Right hindlimb (tissue), 1 donor: ENCODE measurements at regions not wholly inside any gene's neighbourhood (a gene's known extent, or its start where the extent isn't known, plus 50 kb on each side); places are given as distances from the start of the nearest gene placed in this dataset.
A peak's percentile ranks its signal among the peaks of the same experiment; 100 is the strongest.

Experiments used
- DNase-seq: peaks from one replicate; pipeline ENCODE4 v3.0.0-alpha.2; 2018

DNA sequence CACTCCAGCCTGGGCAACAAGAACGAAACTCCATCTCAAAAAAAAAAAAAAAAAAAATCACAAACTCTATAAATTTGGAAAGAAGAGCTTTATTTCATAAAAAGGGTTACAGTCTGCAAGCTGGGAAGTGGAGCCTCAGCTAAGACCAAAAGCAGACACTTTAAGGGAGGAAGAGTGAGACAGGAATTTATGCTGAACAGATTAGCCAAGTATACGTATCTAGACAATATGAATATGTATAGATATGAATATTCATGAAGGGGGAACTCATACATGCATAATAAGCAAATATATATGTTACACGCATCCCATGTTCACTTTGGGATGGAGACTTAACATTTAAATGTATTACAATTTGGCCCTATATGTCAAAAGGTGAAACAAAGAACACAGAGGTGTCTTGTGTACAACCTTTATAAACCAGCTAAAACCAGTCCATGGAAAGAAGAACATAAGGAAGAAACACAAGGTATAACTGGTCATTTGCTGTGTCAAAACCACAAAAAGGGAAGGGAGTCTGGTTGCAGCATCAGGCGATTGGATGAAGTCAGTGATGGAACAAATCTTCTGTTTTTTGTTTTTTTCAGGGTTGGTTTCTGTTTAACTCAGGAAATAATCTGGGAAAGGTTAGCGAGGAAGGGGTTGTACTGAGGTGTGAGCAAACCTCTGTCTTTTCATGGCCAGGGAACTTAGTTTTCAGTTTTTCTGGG lies 130.0 kb upstream of the MAOA start:
- DNase-seq = no peak

DNA sequence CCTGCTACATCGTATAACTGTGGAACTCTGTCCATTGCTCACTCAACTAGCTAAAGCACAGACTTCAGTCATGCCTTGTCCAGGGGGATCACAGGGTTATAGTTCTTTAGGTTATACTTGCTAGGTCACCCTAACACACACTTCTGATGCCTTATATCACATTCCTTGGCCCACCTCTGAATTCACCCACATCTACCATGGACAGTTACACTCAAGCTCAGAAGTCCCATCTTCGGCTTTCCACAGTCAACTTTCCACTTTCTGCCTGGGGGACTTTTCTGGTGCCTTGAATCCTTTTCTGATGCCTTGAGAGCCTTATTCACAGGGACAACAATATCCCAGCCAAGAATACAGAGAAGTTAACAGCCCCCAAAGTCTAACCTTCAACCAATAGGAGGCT lies 129.2 kb upstream of the MAOA start:
- no peak for DNase-seq

DNA sequence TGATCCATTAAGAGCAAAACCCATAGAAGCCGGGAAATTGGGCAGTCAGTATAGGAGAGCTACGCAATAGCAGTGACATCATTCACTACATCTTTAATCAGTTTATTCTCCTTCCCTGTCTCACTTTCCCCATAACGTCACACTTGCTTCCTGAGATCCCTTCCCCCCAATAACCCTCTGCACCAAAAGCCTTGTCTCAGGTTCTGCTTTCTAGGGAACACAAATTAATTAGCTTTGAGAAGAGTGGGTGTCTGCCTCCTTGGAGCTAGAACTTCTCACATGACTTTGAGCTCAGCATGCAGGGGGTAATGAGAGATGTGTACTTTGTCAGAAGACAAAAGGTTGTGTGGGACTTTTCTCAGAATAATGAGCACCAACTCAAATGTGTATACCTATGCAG lies 128.3 kb upstream of the MAOA start:
- DNase-seq = no peak

- no peak for DNase-seq
These were observed 125.3 kb upstream of the MAOA start for GRCh38 chrX:43530837-43531236.

DNA sequence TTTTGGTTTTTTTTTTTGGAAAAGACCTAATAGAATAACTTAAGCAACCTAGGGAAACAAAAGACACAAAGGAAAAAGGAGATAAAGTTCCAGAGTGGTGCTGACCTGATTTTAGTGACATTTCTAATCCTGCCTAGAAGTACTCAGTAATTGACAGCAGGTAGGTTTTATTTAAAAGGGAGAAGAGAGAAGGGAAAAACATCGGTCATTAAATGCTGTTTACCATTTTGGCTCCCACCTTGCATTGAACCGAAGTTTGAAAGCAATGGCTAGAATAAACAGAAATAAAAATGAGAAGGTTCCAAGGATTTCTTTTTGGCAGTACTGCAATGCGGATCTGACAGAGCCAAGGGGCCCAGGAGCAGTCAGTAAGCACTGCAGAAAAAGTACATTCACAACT lies 115.8 kb upstream of the MAOA start:
- no peak for DNase-seq

DNA sequence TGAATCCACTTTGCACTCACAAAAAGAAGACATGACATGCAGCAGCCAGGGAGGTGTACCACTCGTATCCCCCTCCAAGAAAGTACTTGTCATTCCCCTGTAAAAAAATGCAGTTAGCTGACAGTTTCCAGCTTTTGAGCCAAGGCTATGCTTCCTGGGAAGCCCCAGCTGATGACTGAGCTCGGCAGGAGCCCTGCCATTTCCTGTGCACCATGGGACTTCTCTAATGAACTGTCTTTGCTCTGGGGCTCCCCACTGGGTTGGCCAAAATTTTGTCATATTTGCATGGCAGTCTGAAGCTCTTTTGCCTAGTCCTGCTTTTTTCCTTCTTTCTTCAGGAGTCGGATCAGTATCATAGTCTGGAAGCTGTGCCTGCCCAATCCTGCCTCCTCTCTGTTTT lies 104.5 kb upstream of the MAOA start:
- peak; percentile 16 for DNase-seq

DNA sequence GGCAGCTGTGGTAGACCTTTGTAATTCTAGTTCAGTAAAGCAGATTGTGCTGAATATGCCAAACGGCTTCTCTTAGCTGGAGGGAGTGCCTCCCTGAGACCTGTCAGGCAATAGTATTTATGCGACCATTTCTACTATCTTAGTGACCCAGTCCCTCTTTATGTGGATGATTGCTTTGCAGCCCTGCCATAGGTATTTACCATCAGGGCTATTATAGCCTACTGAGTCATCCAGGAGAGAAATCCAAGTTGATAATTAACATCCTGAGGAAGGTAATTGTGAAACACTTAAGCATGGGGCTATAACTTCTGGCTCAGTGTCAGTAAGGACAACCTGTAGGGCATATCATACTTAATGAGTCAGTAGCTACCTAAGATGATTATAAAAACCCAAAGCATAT lies 103.9 kb upstream of the MAOA start:
- no peak for DNase-seq

DNA sequence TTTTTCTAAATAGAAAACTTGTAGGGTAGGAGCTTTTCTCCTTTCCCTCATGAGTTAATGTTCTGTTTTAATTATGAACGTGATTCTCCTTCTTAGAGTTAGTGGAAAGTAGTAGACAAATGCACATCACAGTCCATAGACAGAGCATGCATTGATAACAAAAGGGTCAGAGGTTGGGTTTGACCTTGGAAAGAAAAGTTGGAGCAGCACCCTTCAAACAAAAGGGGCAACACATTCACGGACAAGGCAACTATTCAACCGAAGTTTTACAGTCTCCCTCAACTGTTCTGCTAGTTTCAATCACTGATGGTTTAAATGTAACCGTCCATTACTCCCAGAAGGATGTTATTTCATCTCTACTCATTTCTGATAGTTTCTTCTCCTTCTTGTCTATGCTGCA lies 103.4 kb upstream of the MAOA start:
- no peak for DNase-seq

- no peak for DNase-seq
These were observed 102.8 kb upstream of the MAOA start for GRCh38 chrX:43553257-43553656.

GRCh38 chrX:43556207-43556606 lies 99.9 kb upstream of the MAOA start:
- no peak for DNase-seq

- peak; percentile 40 for DNase-seq
These were observed 98.3 kb upstream of the MAOA start for GRCh38 chrX:43557792-43558191.

DNA sequence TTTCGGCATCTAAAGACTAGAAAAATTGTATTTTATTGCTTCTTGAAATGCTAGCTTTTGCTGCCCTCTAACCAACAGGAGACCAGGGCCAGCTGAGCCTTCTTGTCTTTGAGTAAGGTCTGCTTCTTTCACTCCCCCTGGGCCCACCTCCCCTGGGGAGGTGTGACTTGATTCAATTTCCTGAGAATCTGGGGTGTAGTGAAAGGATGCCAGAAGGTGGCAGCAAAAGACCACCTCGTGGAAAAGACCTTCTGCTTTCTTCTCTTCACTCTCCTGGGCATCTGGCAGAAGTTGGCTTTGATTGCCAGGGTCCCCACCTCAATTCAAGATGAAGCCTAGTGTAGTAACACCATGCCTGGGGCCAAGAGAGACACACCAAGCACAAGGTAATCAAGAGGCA lies 96.5 kb upstream of the MAOA start:
- peak; percentile 37 for DNase-seq

- DNase-seq = no peak
These were observed 95.7 kb upstream of the MAOA start for GRCh38 chrX:43560247-43560946.

GRCh38 chrX:43562372-43562771 lies 93.7 kb upstream of the MAOA start:
- no peak for DNase-seq

DNA sequence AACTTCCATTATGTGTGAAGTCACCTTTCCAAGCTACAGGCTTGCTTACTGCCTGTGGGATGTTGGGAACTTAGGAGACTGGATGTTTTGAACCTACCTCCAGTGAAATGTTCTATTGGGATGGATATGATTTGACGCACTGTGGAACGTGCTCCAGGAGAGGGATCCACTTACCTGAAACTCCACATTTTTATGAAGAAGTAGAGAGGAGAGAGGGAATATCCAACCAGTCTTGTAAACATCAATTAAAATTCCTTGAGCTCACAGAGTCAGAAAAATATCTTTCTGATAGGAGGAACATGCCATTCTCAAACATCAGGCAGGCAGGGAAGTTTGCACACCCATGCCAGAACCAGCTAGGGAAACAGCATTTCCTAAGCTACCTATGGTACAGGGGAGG lies 91.1 kb upstream of the MAOA start:
- no peak for DNase-seq

DNA sequence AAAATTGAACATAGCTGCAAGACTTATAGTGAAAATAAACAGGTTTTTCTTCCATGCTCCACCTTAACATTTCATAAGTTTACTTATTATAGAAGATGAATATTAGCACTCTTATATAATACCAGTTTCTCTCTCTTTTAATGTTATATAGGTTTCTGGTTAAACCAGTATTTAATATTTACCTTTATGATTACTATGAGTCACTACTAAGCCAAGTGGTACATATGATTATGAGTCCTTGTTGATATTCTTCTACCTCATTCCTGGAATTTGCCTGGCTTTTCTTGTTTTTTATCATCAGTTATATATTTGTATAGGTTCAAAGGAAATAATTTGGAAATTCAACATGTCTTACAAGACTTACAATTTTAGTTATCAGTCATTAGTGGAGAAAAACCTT lies 89.9 kb upstream of the MAOA start:
- DNase-seq = no peak

- no peak for DNase-seq
These were observed 82.6 kb upstream of the MAOA start for GRCh38 chrX:43573441-43574015.

GRCh38 chrX:43580621-43581020 lies 75.5 kb upstream of the MAOA start:
- no peak for DNase-seq

- no peak for DNase-seq
These were observed 74.9 kb upstream of the MAOA start for GRCh38 chrX:43581167-43581566.

GRCh38 chrX:43581888-43582539 lies 74.1 kb upstream of the MAOA start:
- DNase-seq = no peak

DNA sequence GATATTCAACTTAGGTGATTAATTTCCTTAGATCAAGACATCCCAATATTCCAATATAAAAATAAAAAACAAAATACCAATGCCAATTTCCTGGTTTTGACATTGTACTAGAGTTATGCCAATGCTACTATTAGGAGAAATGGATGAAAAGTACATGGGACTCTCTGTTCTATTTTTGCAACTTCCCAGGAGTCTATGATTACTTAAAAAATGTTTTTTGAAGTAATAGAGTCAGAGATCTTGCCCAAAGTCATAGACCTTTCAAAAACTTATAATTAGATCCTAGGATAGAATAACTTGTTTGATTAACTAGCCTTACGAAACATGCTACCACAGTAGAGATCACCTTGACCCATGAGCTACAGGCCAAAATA lies 73.6 kb upstream of the MAOA start:
- no peak for DNase-seq

DNA sequence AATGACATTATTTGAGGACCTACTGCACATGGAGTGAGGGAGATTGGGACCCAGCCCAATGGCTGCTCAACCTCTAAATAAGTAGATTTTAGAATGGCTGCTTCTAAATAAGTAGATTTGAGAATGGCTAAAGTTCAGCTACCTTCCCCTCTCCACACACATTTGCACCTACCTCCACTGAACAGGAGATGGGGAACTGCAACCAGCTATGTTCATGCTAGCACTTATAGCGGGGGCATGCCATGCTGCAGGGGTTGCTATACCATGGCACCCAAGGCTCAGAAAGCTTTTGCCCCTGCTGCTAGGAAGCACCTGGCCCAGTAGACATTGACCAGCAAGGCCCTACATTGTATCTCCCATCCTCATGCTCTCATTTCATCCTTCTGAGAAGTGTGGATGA lies 70.2 kb upstream of the MAOA start:
- no peak for DNase-seq

DNA sequence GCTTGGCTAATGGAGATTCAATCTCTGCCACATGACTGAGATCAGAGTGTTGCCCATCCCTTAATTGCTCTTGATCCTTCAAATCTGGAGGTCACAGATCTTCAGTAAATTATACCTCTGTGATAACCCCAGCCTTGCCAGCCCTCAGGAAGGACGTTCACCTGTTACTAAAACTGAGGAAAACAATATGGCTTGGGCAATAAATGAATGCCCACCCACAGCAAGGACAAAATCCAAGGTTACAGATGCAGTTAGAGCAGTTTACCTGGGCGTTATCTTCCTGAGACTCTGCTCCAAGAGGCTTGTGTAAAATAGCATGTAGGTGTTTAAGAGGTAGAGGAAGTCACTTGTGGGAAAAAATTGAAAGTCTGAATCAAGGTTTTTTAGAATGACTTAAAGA lies 69.3 kb upstream of the MAOA start:
- no peak for DNase-seq

DNA sequence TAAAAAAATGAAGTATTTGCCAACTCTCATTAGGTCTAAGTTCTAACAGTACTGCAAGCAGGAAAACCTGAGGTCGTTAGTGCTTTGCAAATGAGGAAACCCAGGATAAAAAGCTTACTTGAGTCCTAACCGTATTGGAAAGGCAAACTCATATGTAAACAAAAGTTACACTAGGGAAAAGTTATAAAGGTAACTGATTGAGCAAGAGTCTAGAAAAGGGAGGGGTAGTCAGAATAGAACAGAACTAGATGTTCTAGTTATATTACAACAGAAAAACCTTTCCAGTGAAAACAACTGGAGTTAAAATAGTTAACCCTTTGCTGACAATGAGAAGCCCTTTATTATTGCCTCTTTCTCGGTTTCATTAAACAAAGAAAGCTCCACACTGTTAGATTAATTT lies 66.4 kb upstream of the MAOA start:
- no peak for DNase-seq
